GM18870 (cell line): ENCODE measurements at regions not wholly inside any gene's neighbourhood (a gene's known extent, or its start where the extent isn't known, plus 50 kb on each side); places are given as distances from the start of the nearest gene placed in this dataset.
"Not testable (repeated sequence)": the region's sequence is repeated elsewhere in the genome, so short reads cannot be mapped to it uniquely, and the experiment has no call there.

Experiments used
- ATAC-seq: cut with Tn5 transposase; IDR thresholded peaks from one replicate; pipeline ENCODE4 v1.9.1; 2021; ENCODE audit warnings: moderate library complexity; ENCODE audit not compliant: unreplicated experiment

DNA sequence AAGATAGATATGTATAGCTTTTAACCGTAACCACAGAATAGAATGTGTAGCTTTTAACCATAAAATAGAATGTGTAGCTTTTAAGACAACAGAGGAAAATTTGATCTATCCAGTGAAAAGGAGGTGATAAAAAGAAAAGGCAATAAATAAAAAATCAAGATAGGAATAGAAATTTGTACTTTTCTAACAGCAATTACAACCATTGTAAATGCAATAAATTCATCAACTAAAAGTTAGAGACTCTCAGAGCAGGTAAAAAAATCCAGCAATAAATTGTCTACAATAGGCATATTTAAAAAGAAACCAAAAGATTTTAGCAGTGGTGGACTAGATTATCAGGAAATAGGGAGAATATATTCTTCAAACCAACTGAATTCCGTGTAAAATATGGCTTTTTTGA is 63.8 kb upstream of the ABHD2 start:
- ATAC-seq, result no peak

DNA sequence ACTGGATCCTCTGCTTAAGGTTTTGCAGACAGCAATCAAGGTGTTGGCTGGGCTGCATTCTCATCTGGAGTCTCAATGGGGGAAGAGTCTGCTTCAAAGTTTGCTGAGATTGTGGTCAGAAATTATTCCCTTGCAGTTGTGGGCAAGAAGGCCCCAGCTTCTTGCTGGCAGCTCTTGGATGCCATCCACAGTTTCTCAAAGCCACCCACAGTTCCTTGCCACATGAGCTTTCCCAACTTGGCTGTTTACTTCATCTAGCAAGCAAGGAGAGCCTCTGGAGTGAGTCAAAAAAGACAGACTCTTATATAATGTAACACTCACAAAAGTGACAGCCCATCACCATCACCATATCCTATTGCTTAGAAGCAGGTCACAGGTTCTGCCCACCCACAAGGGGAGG is 62.1 kb upstream of the ABHD2 start:
- no peak for ATAC-seq

DNA sequence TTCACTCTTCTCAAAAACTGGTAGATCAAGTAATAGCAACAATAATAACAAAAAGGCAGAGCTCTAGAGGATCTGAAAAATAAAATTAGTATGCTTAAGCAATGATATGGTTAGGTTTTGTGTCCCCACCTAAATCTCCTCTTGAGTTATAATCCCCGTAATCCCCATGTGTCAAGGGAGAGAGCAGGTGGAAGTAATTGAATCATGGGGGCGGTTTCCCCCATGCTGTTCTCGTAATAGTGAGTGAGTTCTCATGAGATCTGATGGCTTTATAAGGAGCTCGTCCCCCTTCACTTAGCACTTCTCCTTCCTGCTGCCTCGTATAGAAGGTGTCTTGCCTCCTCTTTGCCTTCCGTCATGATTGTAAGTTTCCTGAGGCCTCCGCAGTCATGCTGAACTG is 60.2 kb upstream of the ABHD2 start:
- ATAC-seq, result no peak

DNA sequence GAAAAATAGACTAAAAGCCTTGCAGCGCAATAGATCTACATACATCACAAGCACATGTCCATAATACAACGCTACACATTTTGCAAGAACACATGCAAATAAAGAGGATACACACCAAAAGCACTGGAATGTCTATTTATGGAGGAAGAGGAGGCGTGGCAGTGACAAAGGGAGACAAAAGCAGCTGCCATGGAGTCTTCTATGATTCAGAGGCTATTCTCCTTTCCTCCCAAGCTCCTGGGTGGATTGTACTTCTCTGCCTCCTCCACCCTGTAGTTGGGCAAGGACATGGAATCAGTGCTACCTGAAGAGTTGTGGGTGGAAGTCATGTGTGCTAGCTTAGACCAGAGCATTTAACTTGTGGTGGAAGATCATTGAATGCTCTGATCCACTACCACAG is 57.9 kb upstream of the ABHD2 start:
- ATAC-seq, result no peak

DNA sequence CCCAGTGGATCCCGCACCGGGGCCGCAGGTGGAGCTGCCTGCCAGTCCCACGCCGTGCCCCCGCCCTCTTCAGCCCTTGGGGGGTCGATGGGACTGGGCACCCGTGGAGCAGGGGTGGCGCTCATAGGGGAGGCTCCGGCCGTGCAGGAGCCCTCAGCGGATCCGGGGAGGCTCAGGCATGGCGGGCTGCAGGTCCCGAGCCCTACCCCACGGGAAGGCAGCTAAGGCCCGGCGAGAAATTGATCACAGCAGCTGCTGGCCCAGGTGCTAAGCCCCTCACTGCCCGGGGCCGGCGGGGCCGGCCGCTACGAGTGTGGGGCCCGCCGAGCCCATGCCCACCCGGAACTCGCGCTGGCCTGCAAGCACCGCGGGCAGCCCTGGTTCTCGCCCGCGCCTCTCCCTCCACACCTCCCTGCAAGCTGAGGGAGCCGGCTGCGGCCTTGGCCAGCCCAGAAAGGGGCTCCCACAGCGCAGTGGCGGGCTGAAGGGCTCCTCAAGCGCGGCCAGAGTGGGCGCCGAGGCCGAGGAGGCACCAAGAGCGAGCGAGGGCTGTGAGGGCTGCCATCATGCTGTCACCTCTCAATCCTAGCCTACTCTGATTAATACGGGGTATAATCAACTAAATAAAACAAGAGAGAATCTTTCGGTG is 56.5 kb upstream of the ABHD2 start:
- not testable (repeated sequence) for ATAC-seq

DNA sequence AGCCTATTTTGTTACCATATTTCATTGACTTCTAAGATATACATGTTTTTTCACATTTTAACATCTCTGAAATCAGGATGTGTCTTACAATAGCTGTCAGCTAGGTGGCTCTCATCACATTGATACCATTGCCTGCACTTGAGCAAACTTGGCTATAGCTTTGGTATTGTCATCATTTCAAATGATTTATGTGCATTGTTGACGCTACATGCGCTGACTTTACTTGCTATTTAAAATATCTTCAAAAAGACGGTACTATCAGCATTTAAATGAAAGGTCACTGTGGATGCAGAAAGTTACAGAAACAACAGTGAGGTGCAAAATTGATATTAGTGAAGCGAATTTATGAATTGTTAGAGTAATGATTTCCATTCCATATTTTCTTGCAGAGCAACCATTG is 54.0 kb upstream of the ABHD2 start:
- ATAC-seq, result no peak

DNA sequence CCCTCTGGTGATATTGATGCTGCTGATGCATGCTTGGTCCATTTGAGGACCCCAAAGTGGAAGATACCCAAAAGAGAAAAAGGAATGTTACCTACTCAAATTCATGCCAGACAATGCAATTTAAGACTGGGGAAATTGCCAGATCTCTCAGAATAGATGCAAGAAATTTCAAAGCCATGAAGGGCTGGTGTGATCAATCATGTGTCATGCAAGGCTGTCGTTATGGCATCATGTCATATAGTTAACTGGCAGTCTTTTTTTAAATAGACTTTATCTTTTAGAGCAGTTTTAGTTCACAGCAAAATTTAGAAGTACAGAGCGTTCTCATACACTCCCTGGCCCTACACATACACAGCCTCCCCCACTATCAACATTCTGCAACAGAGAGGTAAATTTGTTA is 53.1 kb upstream of the ABHD2 start:
- ATAC-seq, result no peak

DNA sequence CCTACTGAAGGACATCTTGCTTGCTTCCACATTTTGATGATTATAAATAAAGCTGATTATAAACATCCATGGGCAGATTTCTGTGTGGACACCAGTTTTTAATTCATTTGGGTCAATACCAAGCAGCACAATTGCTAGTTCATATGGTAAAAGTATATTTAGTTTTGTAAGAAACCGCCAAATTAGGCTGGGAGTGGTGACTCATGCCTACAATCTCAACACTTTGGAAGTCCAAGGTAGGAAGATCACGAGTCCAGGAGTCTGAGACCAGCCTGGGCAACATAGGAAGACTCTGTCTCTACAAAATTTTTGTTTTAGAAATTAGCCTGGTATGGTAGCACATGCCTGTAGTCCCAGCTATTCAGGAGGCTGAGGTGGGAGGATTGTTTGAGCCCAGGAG is 52.6 kb upstream of the ABHD2 start:
- no peak for ATAC-seq

DNA sequence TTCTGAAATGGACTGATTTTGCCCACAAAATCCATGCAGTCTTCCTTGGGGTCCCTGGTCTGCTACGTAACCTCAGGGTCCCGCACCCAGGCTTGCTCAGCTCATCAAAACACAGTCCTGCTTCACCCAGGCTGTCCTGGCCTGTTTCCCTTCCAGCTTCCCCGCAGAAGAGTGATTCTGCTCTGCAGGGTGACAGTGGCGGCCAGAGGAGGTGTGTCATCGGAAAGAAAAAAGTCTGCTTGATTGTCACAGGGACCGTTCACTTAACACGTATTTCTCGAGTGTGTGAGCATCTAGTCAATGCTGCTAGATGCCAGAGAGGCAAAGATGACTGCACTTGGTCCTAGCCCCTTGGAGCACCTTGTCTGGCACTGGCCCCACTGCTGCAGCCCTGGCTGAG is 50.1 kb upstream of the ABHD2 start:
- no peak for ATAC-seq
